ENCODE measurements at regions not wholly inside any gene's neighbourhood (a gene's known extent, or its start where the extent isn't known, plus 50 kb on each side); places are given as distances from the start of the nearest gene placed in this dataset.
A peak's percentile ranks its signal among the peaks of the same experiment; 100 is the strongest.

- no peak for TF ChIP-seq CTCF (IDR thresholded peaks at IDR 0.05; ENCODE audit: low read depth, low read length)
- DNase-seq (ENCODE audit: extremely low read depth, low read depth), result no peak
These were observed 147.2 kb downstream of the PRELID2 start for GRCh38 chr5:145687943-145688342.

GRCh38 chr5:145685417-145685816 lies 149.7 kb downstream of the PRELID2 start:
- no peak for DNase-seq (ENCODE audit: extremely low read depth, low read depth)
- TF ChIP-seq CTCF (IDR thresholded peaks at IDR 0.05; ENCODE audit: low read depth, low read length), result no peak

GRCh38 chr5:145683431-145683830 lies 151.7 kb downstream of the PRELID2 start:
- no peak for DNase-seq (ENCODE audit: extremely low read depth, low read depth)
- TF ChIP-seq CTCF (IDR thresholded peaks at IDR 0.05; ENCODE audit: low read depth, low read length), result no peak

GRCh38 chr5:145682197-145682899 lies 152.8 kb downstream of the PRELID2 start:
- no peak for DNase-seq (ENCODE audit: extremely low read depth, low read depth)
- TF ChIP-seq CTCF (IDR thresholded peaks at IDR 0.05; ENCODE audit: low read depth, low read length), result no peak

GRCh38 chr5:145681686-145682085 lies 153.5 kb downstream of the PRELID2 start:
- DNase-seq (ENCODE audit: extremely low read depth, low read depth), result peak; percentile 12
- peak; percentile 73 for TF ChIP-seq CTCF (IDR thresholded peaks at IDR 0.05; ENCODE audit: low read depth, low read length)

GRCh38 chr5:145681216-145681615 lies 153.9 kb downstream of the PRELID2 start:
- no peak for TF ChIP-seq CTCF (IDR thresholded peaks at IDR 0.05; ENCODE audit: low read depth, low read length)
- no peak for DNase-seq (ENCODE audit: extremely low read depth, low read depth)

GRCh38 chr5:145680767-145681166 lies 154.4 kb downstream of the PRELID2 start:
- TF ChIP-seq CTCF (IDR thresholded peaks at IDR 0.05; ENCODE audit: low read depth, low read length), result no peak
- DNase-seq (ENCODE audit: extremely low read depth, low read depth), result no peak

Data from AG09319 (cell line).